Suprapubic skin (tissue), 4 donors: ENCODE measurements at regions not wholly inside any gene's neighbourhood (a gene's known extent, or its start where the extent isn't known, plus 50 kb on each side); places are given as distances from the start of the nearest gene placed in this dataset.

ENCODE experiments used
- DNase-seq, 2 donors: peaks; one replicate each; pipeline ENCODE4 v3.0.0-alpha.2; 2019; ENCODE audit warnings: low spot score in 2 of 2
- H3K27ac ChIP-seq: fragments of 200-600 bp; sonication (generic); one replicate; pipeline ENCODE4 v1.5.1; 2019
- H3K27me3 ChIP-seq: fragments of 200-600 bp; sonication (generic); one replicate; pipeline ENCODE4 v1.5.1; 2019
- H3K36me3 ChIP-seq: fragments of 200-600 bp; sonication (generic); one replicate; pipeline ENCODE4 v1.5.1; 2019
- H3K4me1 ChIP-seq: fragments of 200-600 bp; sonication (generic); one replicate; pipeline ENCODE4 v1.5.1; 2019
- H3K4me3 ChIP-seq: fragments of 200-600 bp; sonication (generic); one replicate; pipeline ENCODE4 v1.5.1; 2019; ENCODE audit warnings: mild to moderate bottlenecking
- H3K9me3 ChIP-seq: fragments of 200-600 bp; sonication (generic); one replicate; pipeline ENCODE4 v1.5.1; 2019
- EP300 ChIP-seq: sonication (generic); formaldehyde crosslinking; IDR thresholded peaks from one replicate; pipeline ENCODE4 v1.6.1; 2017; ENCODE audit warnings: antibody characterized with exemption
- POLR2A ChIP-seq, 2 donors: fragments of 450-650 bp; IDR thresholded peaks; one replicate each; pipeline ENCODE4 v1.6.1; 2017; ENCODE audit warnings: antibody characterized with exemption in 2 of 2, mild to moderate bottlenecking in 2 of 2, moderate library complexity in 2 of 2
- POLR2AphosphoS5 ChIP-seq, 3 donors: sonication (generic); formaldehyde crosslinking; IDR thresholded peaks; one replicate each; pipeline ENCODE4 v1.6.1; 2017; ENCODE audit warnings: antibody characterized with exemption in 3 of 3
- WGBS: methylation state at CpG from one replicate; pipeline ENCODE4 v1.1.5; 2018; 5-methylcytosine and 5-hydroxymethylcytosine counted together
- TF ChIP-seq, protein P1 (sequence below), 2 donors: fragments of 200-600 bp in 1 of 2; fragments of 450-650 bp in 1 of 2; sonication (generic) in 1 of 2; IDR thresholded peaks; one replicate each; pipeline ENCODE4 v1.5.1; 2016 to 2019; ENCODE audit warnings: antibody characterized with exemption in 2 of 2, mild to moderate bottlenecking in 1 of 2, moderate library complexity in 1 of 2

DNA sequence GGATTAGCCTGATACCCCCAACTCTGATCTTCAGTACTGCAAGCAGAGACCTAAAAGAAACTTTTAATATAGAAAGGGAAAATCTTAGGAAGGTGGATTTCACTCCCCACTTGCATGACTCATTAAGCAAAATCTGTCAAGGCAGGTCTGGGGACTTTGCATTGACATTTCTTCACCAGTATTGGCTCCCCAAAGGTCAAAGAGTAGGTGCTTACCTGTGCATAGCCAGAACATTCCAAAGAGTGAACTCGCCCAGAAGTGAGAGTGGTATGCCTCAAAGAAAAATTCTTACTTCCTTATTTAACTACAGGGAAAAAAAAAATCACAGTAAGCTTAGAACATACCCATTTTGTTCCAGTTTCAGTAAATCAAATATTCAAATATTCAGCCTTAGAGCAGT, 140.9 kb upstream of the TP63 start:
- TF ChIP-seq EP300 (no peak), POLR2A (IDR thresholded peaks at IDR 0.05) (no peak), POLR2AphosphoS5 (IDR thresholded peaks at IDR 0.05) (no peak)
- TF ChIP-seq, protein P1, sequence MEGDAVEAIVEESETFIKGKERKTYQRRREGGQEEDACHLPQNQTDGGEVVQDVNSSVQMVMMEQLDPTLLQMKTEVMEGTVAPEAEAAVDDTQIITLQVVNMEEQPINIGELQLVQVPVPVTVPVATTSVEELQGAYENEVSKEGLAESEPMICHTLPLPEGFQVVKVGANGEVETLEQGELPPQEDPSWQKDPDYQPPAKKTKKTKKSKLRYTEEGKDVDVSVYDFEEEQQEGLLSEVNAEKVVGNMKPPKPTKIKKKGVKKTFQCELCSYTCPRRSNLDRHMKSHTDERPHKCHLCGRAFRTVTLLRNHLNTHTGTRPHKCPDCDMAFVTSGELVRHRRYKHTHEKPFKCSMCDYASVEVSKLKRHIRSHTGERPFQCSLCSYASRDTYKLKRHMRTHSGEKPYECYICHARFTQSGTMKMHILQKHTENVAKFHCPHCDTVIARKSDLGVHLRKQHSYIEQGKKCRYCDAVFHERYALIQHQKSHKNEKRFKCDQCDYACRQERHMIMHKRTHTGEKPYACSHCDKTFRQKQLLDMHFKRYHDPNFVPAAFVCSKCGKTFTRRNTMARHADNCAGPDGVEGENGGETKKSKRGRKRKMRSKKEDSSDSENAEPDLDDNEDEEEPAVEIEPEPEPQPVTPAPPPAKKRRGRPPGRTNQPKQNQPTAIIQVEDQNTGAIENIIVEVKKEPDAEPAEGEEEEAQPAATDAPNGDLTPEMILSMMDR (IDR thresholded peaks at IDR 0.05): no peak
- WGBS: 47% methylated on average over 1 of the region's 1 CpG
- no peaks in the 10 kb centered on the region for H3K9me3 ChIP-seq
- H3K4me3 ChIP-seq: no peak overlapping the region
- H3K36me3 ChIP-seq: no peaks in the 10 kb centered on the region
- H3K27me3 ChIP-seq: no peaks in the 10 kb centered on the region
- peak overlapping the region; percentile 77 for H3K27ac ChIP-seq
- H3K4me1 ChIP-seq: no peaks in the 10 kb centered on the region
- DNase-seq: no peak

DNA sequence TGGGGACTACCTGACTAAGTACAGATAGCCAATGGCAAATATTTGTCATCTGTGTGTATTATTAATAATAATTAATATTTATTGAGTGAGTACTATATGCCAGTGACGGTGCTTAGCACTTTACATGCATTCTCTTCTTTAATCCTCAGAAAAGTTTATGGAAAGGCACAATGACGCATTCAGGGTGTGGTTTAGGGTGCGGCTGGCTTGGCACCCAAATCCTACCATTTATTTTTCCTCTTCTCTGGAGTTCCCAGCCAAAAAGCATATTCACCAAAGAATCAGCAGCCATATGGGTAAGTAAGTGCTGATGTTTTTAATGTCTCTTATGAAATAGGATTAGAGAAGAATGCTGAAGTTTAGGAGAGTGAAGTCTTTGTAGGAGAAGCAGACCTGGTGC, 140.4 kb upstream of the TP63 start:
- no peak for TF ChIP-seq POLR2AphosphoS5 (IDR thresholded peaks at IDR 0.05)
- peak overlapping the region; percentile 30 for H3K27ac ChIP-seq
- no peaks in the 10 kb centered on the region for H3K4me1 ChIP-seq
- WGBS: 12% methylated on average over 3 of the region's 3 CpGs
- H3K4me3 ChIP-seq: no peak overlapping the region
- no peaks in the 10 kb centered on the region for H3K9me3 ChIP-seq
- H3K27me3 ChIP-seq: no peaks in the 10 kb centered on the region
- DNase-seq: no peak
- H3K36me3 ChIP-seq: no peaks in the 10 kb centered on the region

DNA sequence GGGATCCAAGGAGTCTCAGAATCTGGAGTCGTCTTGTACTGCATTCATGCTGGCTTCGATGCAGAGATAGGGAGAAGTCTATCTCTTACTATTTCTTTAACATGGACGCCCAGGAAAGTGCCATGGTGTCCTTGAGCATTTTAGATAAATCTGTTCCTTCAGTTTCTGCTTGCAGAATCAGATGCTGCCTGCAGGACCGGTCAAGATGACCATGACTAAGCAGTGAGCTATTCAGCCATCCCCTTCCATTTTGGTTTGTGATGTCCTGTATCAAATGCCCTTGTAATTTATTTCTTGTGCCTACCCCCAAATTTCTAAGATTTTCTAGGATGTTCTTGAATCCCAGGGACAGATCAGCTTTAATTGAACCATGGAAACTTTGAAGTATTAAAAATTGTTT, 139.4 kb upstream of the TP63 start:
- no peak for DNase-seq

DNA sequence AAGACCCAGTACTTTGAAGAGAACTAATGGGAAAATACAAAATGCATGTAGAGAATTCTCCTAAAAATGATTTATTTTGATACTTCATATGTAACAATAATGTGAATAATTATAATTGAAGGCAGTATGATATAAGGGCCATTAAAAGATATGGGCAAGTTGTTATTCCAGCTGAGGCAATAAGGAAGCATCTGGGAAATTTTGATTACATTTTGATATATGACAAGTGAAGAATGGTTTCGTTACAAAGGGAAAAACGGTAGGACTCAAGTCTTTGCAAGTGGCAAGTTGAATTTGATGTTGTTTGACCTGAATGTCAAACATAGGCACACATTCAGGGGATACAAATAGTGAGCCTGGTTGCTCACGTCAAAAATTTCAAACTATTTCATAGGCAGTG, 137.9 kb upstream of the TP63 start:
- H3K9me3 ChIP-seq: no peaks in the 10 kb centered on the region
- DNase-seq: no peak
- 69% methylated on average over 3 of the region's 3 CpGs for WGBS

More for the DNA sequence above, 139.4 kb upstream of the TP63 start:
- Histone ChIP-seq H3K4me1 (no peaks in the 10 kb centered on the region), H3K27me3 (no peaks in the 10 kb centered on the region), H3K27ac (peak overlapping the region; percentile 30), H3K36me3 (no peaks in the 10 kb centered on the region), H3K4me3 (no peak overlapping the region), H3K9me3 (no peaks in the 10 kb centered on the region)
- WGBS: 69% methylated on average over 4 of the region's 4 CpGs
- TF ChIP-seq EP300 (no peak), POLR2A (IDR thresholded peaks at IDR 0.05) (no peak)

DNA sequence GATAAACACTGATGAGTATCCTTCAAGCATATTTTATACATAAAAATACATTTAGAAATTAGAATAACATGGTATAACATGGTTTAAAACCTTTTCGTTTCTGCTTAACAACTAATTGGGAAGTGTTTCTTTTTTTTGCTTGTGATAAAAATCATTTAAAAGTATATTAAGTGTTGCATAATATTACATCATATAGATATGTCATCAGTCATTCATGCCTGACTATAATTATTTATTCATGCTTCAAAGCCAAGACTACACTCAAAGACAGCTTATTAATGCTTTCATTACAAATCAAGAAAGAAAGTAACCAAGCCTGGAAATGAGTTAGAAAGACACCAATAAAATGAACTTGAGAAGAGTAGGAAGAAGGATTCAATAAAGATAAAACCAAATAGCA, 136.6 kb upstream of the TP63 start:
- Histone ChIP-seq H3K9me3 (no peaks in the 10 kb centered on the region), H3K27ac (no peak overlapping the region), H3K4me1 (no peaks in the 10 kb centered on the region), H3K4me3 (no peak overlapping the region), H3K36me3 (no peaks in the 10 kb centered on the region), H3K27me3 (no peaks in the 10 kb centered on the region)
- WGBS: 56% methylated on average over 1 of the region's 1 CpG
- TF ChIP-seq, protein P1 (IDR thresholded peaks at IDR 0.05): no peak
- TF ChIP-seq POLR2AphosphoS5 (IDR thresholded peaks at IDR 0.05): no peak
- TF ChIP-seq EP300: no peak
- TF ChIP-seq POLR2A (IDR thresholded peaks at IDR 0.05): no peak
- no peak for DNase-seq

More for the DNA sequence above, 137.9 kb upstream of the TP63 start:
- H3K27ac ChIP-seq: no peak overlapping the region
- TF ChIP-seq POLR2AphosphoS5 (IDR thresholded peaks at IDR 0.05): no peak
- TF ChIP-seq, protein P1 (IDR thresholded peaks at IDR 0.05): no peak
- no peak for TF ChIP-seq POLR2A (IDR thresholded peaks at IDR 0.05)
- no peak for TF ChIP-seq EP300
- no peaks in the 10 kb centered on the region for H3K4me1 ChIP-seq
- no peaks in the 10 kb centered on the region for H3K27me3 ChIP-seq
- H3K36me3 ChIP-seq: no peaks in the 10 kb centered on the region
- H3K4me3 ChIP-seq: no peak overlapping the region

DNA sequence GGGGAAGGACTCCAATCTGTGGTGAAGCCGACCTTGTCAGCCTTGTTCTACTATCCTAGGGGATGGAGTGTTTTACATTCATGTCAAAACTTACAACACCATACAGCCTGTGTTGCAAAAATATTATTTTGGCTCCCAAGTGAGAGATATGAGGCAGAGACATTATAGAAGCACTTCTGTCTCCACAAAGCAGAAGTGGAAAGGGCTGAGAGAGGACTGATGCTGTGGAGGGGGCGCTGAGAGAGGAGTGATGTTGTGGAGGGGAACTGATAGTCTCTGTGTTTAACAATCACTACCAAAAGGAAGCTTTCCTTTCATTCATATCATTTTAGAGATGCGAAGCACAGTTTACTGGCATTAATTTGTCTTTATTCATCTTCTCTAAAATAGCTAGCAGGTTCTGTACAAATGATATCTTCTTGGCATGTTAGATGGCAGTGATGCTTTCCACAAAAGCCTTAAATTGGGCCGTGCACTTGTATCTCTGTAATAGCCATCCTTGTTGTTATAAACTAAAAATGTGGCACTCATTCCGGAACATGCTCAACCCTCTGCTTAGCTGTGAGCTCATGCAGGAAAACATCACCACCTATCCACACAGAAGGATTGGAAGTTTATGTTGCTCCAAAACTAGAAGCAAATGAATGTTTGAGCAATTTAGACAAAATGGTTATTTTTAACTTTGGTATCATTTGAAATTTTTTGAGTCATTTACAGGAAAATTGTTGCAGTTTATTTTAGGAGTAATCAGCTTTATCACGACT, 134.6 kb upstream of the TP63 start:
- Histone ChIP-seq H3K4me1 (no peaks in the 10 kb centered on the region), H3K4me3 (no peak overlapping the region), H3K9me3 (no peaks in the 10 kb centered on the region)

More for the DNA sequence above, 134.6 kb upstream of the TP63 start:
- Histone ChIP-seq H3K27me3 (no peaks in the 10 kb centered on the region), H3K27ac (no peak overlapping the region), H3K36me3 (no peaks in the 10 kb centered on the region)
- no peak for DNase-seq
- 55% methylated on average over 6 of the region's 6 CpGs for WGBS
- TF ChIP-seq, protein P1 (IDR thresholded peaks at IDR 0.05): no peak
- TF ChIP-seq EP300: no peak
- no peak for TF ChIP-seq POLR2A (IDR thresholded peaks at IDR 0.05)
- TF ChIP-seq POLR2AphosphoS5 (IDR thresholded peaks at IDR 0.05): no peak
